Inferior parietal cortex (tissue), 1 donor: ENCODE measurements at regions not wholly inside any gene's neighbourhood (a gene's known extent, or its start where the extent isn't known, plus 50 kb on each side); places are given as distances from the start of the nearest gene placed in this dataset.

Experiments used
- DNase-seq: peaks from one replicate; pipeline ENCODE4 v3.0.0-alpha.2; 2016; ENCODE audit errors: extremely low spot score

DNA sequence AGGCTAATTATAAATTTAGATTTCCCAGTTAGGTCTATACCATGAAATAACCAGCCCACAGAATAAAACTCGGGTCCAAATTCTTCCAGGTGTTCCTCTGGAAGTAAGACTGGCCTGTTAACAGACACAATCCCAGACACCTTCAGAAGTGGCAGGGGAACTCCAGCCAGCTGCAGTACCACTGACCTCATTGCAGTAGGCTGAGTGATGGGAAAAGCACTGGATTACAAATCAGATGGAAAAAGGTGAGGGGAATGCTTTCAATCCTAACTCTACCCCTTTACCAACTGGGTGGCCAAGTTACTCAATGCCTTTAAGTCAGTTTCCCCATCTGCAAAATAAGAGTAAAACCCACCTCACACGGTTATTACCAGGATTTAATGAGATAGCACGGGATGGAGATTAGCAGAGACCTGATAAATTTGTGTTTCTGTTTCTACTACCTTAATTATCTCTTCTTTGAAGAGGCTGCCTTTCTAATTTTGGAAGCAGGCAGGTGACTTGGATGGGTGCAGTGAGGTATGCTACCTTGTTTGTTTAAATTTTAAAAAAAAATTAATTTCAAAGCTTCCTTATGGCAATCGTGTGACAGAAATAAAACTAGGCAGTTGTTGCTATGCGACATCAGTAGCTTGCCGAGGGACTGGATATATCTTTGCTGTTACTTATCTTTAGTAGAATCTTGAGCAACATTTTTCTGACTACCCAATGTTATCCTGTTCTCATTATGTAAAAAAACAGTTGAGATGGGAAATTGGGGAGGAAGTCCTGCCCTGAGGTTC, 167.3 kb upstream of the GRIN2B start:
- no peak for DNase-seq

- no peak for DNase-seq
Measured at GRCh38 chr12:14153803-14154202, 172.4 kb upstream of the GRIN2B start.

DNA sequence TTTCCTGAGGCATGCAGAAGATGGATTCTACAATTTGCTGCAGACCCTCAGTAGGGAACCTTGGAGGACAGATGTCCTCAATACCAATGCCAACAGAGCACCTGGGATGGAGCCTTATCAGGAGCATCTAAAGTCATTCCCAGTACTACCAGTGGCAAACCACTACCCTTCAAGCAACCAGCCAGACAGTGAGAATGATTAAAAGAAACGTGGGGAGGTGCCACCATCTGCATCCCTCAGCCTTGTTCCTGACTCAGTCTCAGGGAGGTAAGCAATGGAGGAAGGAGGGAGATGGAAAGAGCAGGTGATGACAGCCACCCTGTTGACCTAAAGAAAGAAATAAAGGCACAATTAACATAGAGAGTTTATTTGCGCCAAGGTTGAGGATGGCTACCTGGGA, 175.2 kb upstream of the GRIN2B start:
- no peak for DNase-seq

- DNase-seq: no peak
Measured at GRCh38 chr12:14157088-14157747, 175.8 kb upstream of the GRIN2B start.

DNA sequence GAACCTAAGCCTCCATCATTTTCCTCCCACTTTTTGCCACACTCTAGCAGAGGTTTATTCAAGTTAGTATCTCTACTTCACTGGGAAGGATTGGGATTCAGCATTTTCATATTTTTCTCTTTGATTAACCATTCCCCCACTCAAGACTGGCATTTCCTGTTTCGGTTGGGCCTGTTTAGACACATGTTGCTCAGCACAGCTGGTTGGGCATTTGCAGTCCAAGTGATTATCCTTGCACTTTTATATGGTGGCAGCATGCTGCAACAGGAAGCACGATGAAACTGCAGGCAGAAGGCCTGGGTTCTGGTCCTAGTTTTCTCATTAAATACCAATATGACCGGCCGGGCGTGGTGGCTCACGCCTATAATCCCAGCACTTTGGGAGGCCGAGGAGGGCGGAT, 182.9 kb upstream of the GRIN2B start:
- DNase-seq: no peak

GRCh38 chr12:14167005-14167628, 185.7 kb upstream of the GRIN2B start:
- peak; percentile 93 for DNase-seq

GRCh38 chr12:14169281-14169680, 187.9 kb upstream of the GRIN2B start:
- DNase-seq: no peak

GRCh38 chr12:14171106-14171505, 189.7 kb upstream of the GRIN2B start:
- no peak for DNase-seq

GRCh38 chr12:14175206-14175605, 190.3 kb upstream of the ATF7IP start:
- DNase-seq: peak; percentile 36

GRCh38 chr12:14185427-14186192, 179.9 kb upstream of the ATF7IP start:
- DNase-seq: peak; percentile 76

DNA sequence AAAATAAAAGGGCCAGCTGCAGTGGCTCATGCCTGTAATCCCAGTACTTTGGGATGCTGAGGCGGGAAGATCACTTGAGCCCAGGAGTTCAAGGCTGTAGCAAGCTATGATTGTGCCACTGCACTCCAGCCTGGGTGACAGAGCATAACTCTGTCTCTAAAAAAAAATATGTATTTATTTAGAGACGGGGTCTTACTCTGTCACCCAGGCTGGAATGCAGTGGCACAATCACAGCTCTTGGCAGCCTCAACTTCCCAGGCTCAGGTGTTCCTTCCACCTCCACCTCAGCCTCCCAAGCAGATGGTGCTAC, 179.3 kb upstream of the ATF7IP start:
- no peak for DNase-seq

GRCh38 chr12:14187002-14187401, 178.5 kb upstream of the ATF7IP start:
- no peak for DNase-seq

GRCh38 chr12:14187966-14188365, 177.5 kb upstream of the ATF7IP start:
- no peak for DNase-seq

GRCh38 chr12:14188744-14189143, 176.7 kb upstream of the ATF7IP start:
- DNase-seq: no peak

GRCh38 chr12:14190694-14191093, 174.8 kb upstream of the ATF7IP start:
- no peak for DNase-seq

GRCh38 chr12:14191612-14192011, 173.9 kb upstream of the ATF7IP start:
- DNase-seq: no peak

DNA sequence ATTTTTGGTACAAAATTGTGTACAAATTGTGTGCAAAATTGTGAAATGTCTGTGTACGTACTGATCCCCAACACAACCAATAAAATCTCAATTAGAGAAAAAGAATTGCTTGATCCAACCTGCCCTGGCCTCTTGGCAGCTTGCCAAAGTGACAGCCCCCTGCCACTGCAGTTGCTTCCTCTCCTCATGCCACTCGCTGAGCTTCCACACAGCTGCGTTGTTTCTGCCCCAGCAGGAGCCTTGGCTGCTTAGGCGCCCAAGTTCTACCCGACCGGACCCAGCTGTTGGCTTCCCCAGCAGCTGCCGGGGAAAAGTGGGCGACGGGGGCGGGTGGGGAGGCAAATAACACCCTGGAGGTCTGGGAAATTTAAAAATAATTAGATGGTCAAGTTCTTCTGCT, 171.8 kb upstream of the ATF7IP start:
- no peak for DNase-seq

- DNase-seq: no peak
Measured at GRCh38 chr12:14194572-14194971, 170.9 kb upstream of the ATF7IP start.

DNA sequence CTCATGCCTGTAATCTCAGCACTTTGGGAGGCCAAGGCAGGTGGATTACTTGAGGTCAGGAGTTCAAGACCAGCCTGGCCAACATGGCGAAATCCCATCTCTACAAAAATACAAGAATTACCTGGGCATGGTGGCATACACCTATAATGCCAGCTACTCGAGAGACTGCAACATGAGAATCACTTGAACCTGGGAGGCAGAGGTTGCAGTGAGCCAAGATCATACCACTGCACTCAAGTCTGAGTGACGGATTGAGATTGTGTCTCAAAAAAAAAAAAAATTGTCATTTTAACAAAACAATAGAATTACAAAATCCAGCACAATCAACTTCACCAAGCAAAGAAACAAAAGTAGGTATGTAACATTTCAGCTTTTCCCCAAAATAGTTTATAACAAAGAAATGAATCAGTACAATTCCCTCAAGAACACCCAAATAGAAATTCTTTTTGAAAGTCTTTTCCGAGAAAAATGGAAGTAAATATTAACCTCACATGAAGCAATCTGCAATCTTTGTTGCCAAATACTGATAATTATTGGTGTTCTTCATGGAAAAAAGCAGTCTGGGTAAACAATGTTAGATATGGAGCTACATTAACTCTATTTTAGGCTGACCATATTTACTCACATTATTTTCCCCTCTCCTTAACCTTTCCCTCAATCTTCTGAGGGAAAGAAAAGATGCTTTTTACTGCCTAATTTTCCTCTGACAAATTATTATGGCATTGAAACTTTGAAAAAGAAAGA, 165.9 kb upstream of the ATF7IP start:
- DNase-seq: no peak

GRCh38 chr12:14200598-14200997, 164.9 kb upstream of the ATF7IP start:
- no peak for DNase-seq

DNA sequence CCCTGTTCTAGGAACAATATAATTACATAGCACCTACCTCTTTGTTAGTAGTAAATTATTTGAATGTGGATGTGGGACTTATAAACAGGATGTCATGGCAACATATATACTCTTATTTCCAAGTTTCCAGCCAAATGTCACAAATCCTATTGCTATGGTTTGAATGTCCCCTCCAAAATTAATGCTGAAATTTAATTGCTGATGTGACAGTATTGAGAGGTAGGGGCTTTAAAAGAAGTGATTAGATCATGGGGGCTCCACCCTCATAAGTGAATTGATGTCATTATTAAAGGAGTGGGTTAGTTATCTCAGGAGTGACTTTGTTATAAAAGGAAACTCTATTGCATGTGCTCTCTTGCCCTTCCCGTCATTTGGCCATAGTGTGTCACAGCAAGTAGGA, 164.2 kb upstream of the ATF7IP start:
- no peak for DNase-seq
